ENCODE measurements at regions not wholly inside any gene's neighbourhood (a gene's known extent, or its start where the extent isn't known, plus 50 kb on each side); places are given as distances from the start of the nearest gene placed in this dataset.

GRCh38 chr4:126247409-126247808 lies 932.7 kb downstream of the FAT4 start:
- DNase-seq = no peak

- no peak for DNase-seq
Measured at GRCh38 chr4:126250006-126250405, 935.3 kb downstream of the FAT4 start.

GRCh38 chr4:126251169-126251568 lies 936.4 kb downstream of the FAT4 start:
- no peak for DNase-seq

- DNase-seq = no peak
Measured at GRCh38 chr4:126262665-126263064, 947.9 kb downstream of the FAT4 start.

GRCh38 chr4:126264839-126265238 lies 950.1 kb downstream of the FAT4 start:
- DNase-seq = no peak

GRCh38 chr4:126265888-126266287 lies 951.1 kb downstream of the FAT4 start:
- no peak for DNase-seq

GRCh38 chr4:126267689-126268088 lies 952.9 kb downstream of the FAT4 start:
- no peak for DNase-seq

GRCh38 chr4:126268106-126268505 lies 953.4 kb downstream of the FAT4 start:
- DNase-seq = no peak

GRCh38 chr4:126269106-126269505 lies 954.4 kb downstream of the FAT4 start:
- DNase-seq = no peak

GRCh38 chr4:126271292-126271691 lies 956.5 kb downstream of the FAT4 start:
- DNase-seq = no peak

GRCh38 chr4:126273746-126274145 lies 959.0 kb downstream of the FAT4 start:
- DNase-seq = no peak

GRCh38 chr4:126291886-126292285 lies 977.1 kb downstream of the FAT4 start:
- no peak for DNase-seq

GRCh38 chr4:126298271-126298670 lies 983.5 kb downstream of the FAT4 start:
- DNase-seq = no peak

- no peak for DNase-seq
Measured at GRCh38 chr4:126306152-126306869, 991.6 kb downstream of the FAT4 start.

- DNase-seq = no peak
Measured at GRCh38 chr4:126318376-126318775, 1003.6 kb downstream of the FAT4 start.

- DNase-seq = no peak
Measured at GRCh38 chr4:126328914-126329313, 1014.2 kb downstream of the FAT4 start.

- DNase-seq = no peak
Measured at GRCh38 chr4:126338548-126338947, 1023.8 kb downstream of the FAT4 start.

- no peak for DNase-seq
Measured at GRCh38 chr4:126341927-126342326, 1027.2 kb downstream of the FAT4 start.

GRCh38 chr4:126344472-126344871 lies 1029.7 kb downstream of the FAT4 start:
- no peak for DNase-seq

- DNase-seq = no peak
Measured at GRCh38 chr4:126346654-126347053, 1031.9 kb downstream of the FAT4 start.

- no peak for DNase-seq
Measured at GRCh38 chr4:126354784-126355183, 1040.0 kb downstream of the FAT4 start.

GRCh38 chr4:126358041-126358440 lies 1043.3 kb downstream of the FAT4 start:
- no peak for DNase-seq

GRCh38 chr4:126361287-126361686 lies 1046.5 kb downstream of the FAT4 start:
- no peak for DNase-seq

- DNase-seq = no peak
Measured at GRCh38 chr4:126364311-126364911, 1049.7 kb downstream of the FAT4 start.

GRCh38 chr4:126369076-126369475 lies 1054.3 kb downstream of the FAT4 start:
- no peak for DNase-seq

Data from suppressor macrophage treated with lipopolysaccharide for 1 hour (primary cell).